ENCODE measurements at regions not wholly inside any gene's neighbourhood (a gene's known extent, or its start where the extent isn't known, plus 50 kb on each side); places are given as distances from the start of the nearest gene placed in this dataset.

GRCh38 chrX:4800756-4801155 is 1087.3 kb upstream of the PRKX start:
- no peak for TF ChIP-seq POLR2A (IDR thresholded peaks at IDR 0.05; ENCODE audit: low read length)
- no peak for TF ChIP-seq GATA1 (IDR thresholded peaks at IDR 0.05; ENCODE audit: low read depth, low read length)

All from erythroblast (primary cell).